ENCODE measurements at regions not wholly inside any gene's neighbourhood (a gene's known extent, or its start where the extent isn't known, plus 50 kb on each side); places are given as distances from the start of the nearest gene placed in this dataset.
A peak's percentile ranks its signal among the peaks of the same experiment; 100 is the strongest.

- TF ChIP-seq ATF3 (IDR thresholded peaks at IDR 0.05; ENCODE audit: insufficient read depth, low read depth, low read length) (no peak), CREB1 (IDR thresholded peaks at IDR 0.05) (no peak), CHD1 (IDR thresholded peaks at IDR 0.05; ENCODE audit: low read depth, low read length) (no peak), BCL11A (IDR thresholded peaks at IDR 0.05; ENCODE audit: low read depth in 2 of 2, low read length in 2 of 2) (no peak), POLR2AphosphoS5 (IDR thresholded peaks at IDR 0.05; ENCODE audit: low read depth, low read length) (no peak), KDM4A (IDR thresholded peaks at IDR 0.05; ENCODE audit: low read depth, low read length, severe bottlenecking) (peak; percentile 23), TEAD4 (IDR thresholded peaks at IDR 0.05; ENCODE audit: low read depth, low read length) (no peak), FOSL1 (IDR thresholded peaks at IDR 0.05; ENCODE audit: insufficient read depth, low read depth, low read length) (no peak), SUZ12 (IDR thresholded peaks at IDR 0.05; ENCODE audit: low read length) (0 out of 2 replicates have a peak, but pooled peaks have one; percentile 28), SAP30 (IDR thresholded peaks at IDR 0.05; ENCODE audit: insufficient read depth, insufficient replicate concordance, low read length) (no peak), CHD7 (IDR thresholded peaks at IDR 0.05; ENCODE audit: insufficient replicate concordance, low read length) (no peak), RBBP5 (IDR thresholded peaks at IDR 0.05; ENCODE audit: borderline replicate concordance, low read depth, low read length) (no peak)
These were observed 55.3 kb upstream of the LAPTM4A start (continued) for GRCh38 chr2:20106746-20107145.
